MM.1S (cell line): ENCODE measurements at regions not wholly inside any gene's neighbourhood (a gene's known extent, or its start where the extent isn't known, plus 50 kb on each side); places are given as distances from the start of the nearest gene placed in this dataset.

Source experiments
- DNase-seq: peaks from one replicate; pipeline ENCODE4 v3.0.0-alpha.2; 2015
- H2AFZ ChIP-seq: fragments of 300-600 bp; sonication (generic); 2 replicates; pipeline ENCODE4 v1.6.0; 2016; ENCODE audit warnings: antibody characterized with exemption, low read length
- H3F3A ChIP-seq: fragments of 300-600 bp; sonication (generic); 2 replicates; pipeline ENCODE4 v1.6.1; 2016; ENCODE audit warnings: mild to moderate bottlenecking, antibody characterized with exemption, low read length, moderate library complexity, mixed read lengths; ENCODE audit not compliant: insufficient read depth
- H3K27ac ChIP-seq: fragments of 300-600 bp; sonication (generic); 2 replicates; pipeline ENCODE4 v1.5.1; 2016; ENCODE audit warnings: mild to moderate bottlenecking, low read length
- H3K27me3 ChIP-seq: fragments of 300-600 bp; sonication (generic); replicated peaks from 2 replicates; pipeline ENCODE4 v1.6.0; 2016; ENCODE audit warnings: low read length; ENCODE audit not compliant: insufficient read depth
- H3K36me3 ChIP-seq: fragments of 300-600 bp; sonication (generic); replicated peaks from 2 replicates; pipeline ENCODE4 v1.6.1; 2016; ENCODE audit warnings: mild to moderate bottlenecking, low read length, mixed read lengths; ENCODE audit not compliant: insufficient read depth
- H3K4me1 ChIP-seq: fragments of 300-600 bp; sonication (generic); 2 replicates; pipeline ENCODE4 v1.6.1; 2016; ENCODE audit warnings: low read length, mixed read lengths
- H3K4me2 ChIP-seq: fragments of 300-600 bp; sonication (generic); 2 replicates; pipeline ENCODE4 v1.6.0; 2016; ENCODE audit warnings: low read depth, low read length
- H3K4me3 ChIP-seq: fragments of 300-600 bp; sonication (generic); 2 replicates; pipeline ENCODE4 v1.5.1; 2016; ENCODE audit warnings: low read length, mixed read lengths
- H3K79me2 ChIP-seq: fragments of 300-600 bp; sonication (generic); 2 replicates; pipeline ENCODE4 v1.6.1; 2016; ENCODE audit warnings: mixed run types, low read length, mixed read lengths
- H3K9ac ChIP-seq: fragments of 300-600 bp; sonication (generic); 2 replicates; pipeline ENCODE4 v1.6.1; 2016; ENCODE audit warnings: low read length, mixed read lengths
- H3K9me2 ChIP-seq: fragments of 300-600 bp; sonication (generic); replicated peaks from 2 replicates; pipeline ENCODE4 v1.6.1; 2016; ENCODE audit warnings: mild to moderate bottlenecking, low read length, mixed read lengths; ENCODE audit not compliant: insufficient read depth
- H3K9me3 ChIP-seq: fragments of 300-600 bp; sonication (generic); replicated peaks from 2 replicates; pipeline ENCODE4 v1.6.1; 2016; ENCODE audit warnings: mild to moderate bottlenecking, low read length, mixed read lengths; ENCODE audit not compliant: insufficient read depth
- H4K20me1 ChIP-seq: fragments of 300-600 bp; sonication (generic); 2 replicates; pipeline ENCODE4 v1.6.1; 2016; ENCODE audit warnings: mild to moderate bottlenecking, low read length, moderate library complexity, mixed read lengths; ENCODE audit not compliant: insufficient read depth
- CTCF ChIP-seq: fragments of 300-600 bp; sonication (generic); IDR thresholded peaks from 2 replicates; pipeline ENCODE4 v1.5.1; 2016; ENCODE audit warnings: antibody characterized with exemption, low read length, mixed read lengths
- EZH2 ChIP-seq: fragments of 300-600 bp; sonication (generic); optimal IDR thresholded peaks from 2 replicates; pipeline ENCODE3; 2017; ENCODE audit warnings: low read depth, mild to moderate bottlenecking, antibody characterized with exemption, low read length, mixed read lengths
- EZH2phosphoT487 ChIP-seq: fragments of 300-600 bp; sonication (generic); IDR thresholded peaks from 2 replicates; pipeline ENCODE4 v1.6.1; 2018; ENCODE audit warnings: antibody characterized with exemption, low read length

- Histone ChIP-seq H4K20me1 (no peaks in the 10 kb centered on the region), H3F3A (no peaks in the 10 kb centered on the region), H3K9me3 (no peaks in the 10 kb centered on the region), H3K9me2 (no peaks in the 10 kb centered on the region), H3K27ac (no peak overlapping the region), H3K4me2 (no peak overlapping the region), H3K4me1 (no peaks in the 10 kb centered on the region), H3K4me3 (no peak overlapping the region), H3K9ac (no peak overlapping the region), H3K36me3 (no peaks in the 10 kb centered on the region), H3K27me3 (no peaks in the 10 kb centered on the region), H2AFZ (no peak overlapping the region), H3K79me2 (no peaks in the 10 kb centered on the region)
- no peak for DNase-seq
- no peak for TF ChIP-seq EZH2
- no peak for TF ChIP-seq CTCF
- no peak for TF ChIP-seq EZH2phosphoT487
These were observed 2044.4 kb downstream of the OLFM4 start for GRCh38 chr13:55073000-55073399.

DNA sequence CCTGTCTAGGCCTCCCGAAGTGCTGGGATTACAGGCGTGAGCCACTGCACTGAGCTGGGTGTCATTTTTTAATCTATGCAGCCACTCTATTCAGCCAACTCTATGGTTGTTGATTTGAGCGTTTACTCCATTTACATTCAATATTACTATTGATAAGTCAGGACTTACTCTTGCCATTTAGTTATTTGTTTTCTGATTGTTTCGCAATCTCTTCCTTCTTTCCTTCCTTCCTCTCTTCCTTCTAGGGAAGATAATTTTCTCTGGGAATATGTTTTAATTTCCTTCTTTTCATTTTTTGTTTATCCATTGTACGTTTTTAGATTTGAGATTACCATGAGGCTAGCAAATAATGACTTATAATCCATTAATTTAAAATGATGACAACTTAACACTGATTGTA, 2056.0 kb downstream of the OLFM4 start:
- Histone ChIP-seq H3K36me3 (no peaks in the 10 kb centered on the region), H3K27me3 (no peaks in the 10 kb centered on the region), H3K9ac (no peak overlapping the region), H3K9me3 (no peaks in the 10 kb centered on the region), H3K27ac (no peak overlapping the region), H3K79me2 (no peaks in the 10 kb centered on the region), H3K4me3 (no peak overlapping the region), H3K9me2 (no peaks in the 10 kb centered on the region), H3K4me1 (no peaks in the 10 kb centered on the region), H4K20me1 (no peaks in the 10 kb centered on the region), H3K4me2 (no peak overlapping the region), H2AFZ (no peak overlapping the region), H3F3A (no peaks in the 10 kb centered on the region)
- DNase-seq = no peak
- TF ChIP-seq EZH2phosphoT487 (no peak), CTCF (no peak), EZH2 (no peak)

DNA sequence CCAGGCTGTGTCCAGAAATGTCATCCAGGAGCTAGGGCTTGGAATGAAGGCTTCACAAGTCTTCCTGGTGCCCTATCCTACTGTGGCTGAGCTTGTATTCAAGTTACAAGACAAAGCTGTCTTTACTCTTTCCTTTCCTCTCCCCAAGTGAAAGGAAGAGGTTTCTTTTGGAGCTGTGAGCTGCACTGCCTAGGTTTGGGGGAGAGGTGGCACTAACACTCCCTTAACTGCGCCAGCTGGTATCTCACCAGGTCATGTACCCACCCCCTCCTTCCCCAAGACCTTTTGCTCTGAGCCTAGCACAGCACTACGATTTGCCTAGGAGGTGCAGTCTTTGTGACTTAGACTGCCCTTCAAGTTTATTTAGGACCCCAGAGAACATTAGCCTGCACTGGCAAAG, 2053.6 kb upstream of the PRR20A start:
- Histone ChIP-seq H3K4me2 (no peak overlapping the region), H3K27me3 (no peaks in the 10 kb centered on the region), H3K27ac (no peak overlapping the region), H2AFZ (no peak overlapping the region), H3K9me3 (no peaks in the 10 kb centered on the region), H3K9me2 (no peaks in the 10 kb centered on the region), H3K9ac (no peak overlapping the region), H3F3A (no peaks in the 10 kb centered on the region), H4K20me1 (no peaks in the 10 kb centered on the region), H3K4me1 (no peaks in the 10 kb centered on the region), H3K36me3 (no peaks in the 10 kb centered on the region), H3K79me2 (no peaks in the 10 kb centered on the region), H3K4me3 (no peak overlapping the region)
- no peak for DNase-seq
- no peak for TF ChIP-seq EZH2phosphoT487
- TF ChIP-seq EZH2 = no peak

DNA sequence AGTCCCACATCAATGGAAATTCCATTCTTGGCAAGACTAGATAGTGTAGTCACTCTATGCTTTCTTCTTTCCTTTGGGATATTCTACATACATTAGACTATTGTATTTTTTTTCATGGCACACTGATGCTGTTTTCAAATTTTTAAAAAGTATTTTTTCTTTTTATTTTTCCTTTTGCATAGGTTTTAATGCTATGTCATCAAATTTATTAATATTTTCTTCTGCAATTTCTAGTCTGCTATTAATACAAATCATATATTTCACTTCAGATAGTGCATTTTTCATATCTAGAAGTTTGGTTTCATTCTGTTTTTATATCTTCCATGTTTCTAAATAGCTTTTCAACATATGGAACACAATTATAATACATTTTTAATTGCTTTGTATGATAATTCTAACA, 2050.1 kb upstream of the PRR20A start:
- no peaks in the 10 kb centered on the region for H3K4me1 ChIP-seq
- no peak overlapping the region for H3K4me3 ChIP-seq
- H3K27me3 ChIP-seq = no peaks in the 10 kb centered on the region
- no peak overlapping the region for H3K9ac ChIP-seq
- no peak overlapping the region for H3K4me2 ChIP-seq
- no peaks in the 10 kb centered on the region for H3F3A ChIP-seq
- DNase-seq = no peak
- no peak overlapping the region for H2AFZ ChIP-seq
- no peaks in the 10 kb centered on the region for H4K20me1 ChIP-seq
- no peak for TF ChIP-seq EZH2phosphoT487
- no peaks in the 10 kb centered on the region for H3K36me3 ChIP-seq
- no peaks in the 10 kb centered on the region for H3K9me2 ChIP-seq
- no peaks in the 10 kb centered on the region for H3K79me2 ChIP-seq
- H3K9me3 ChIP-seq = no peaks in the 10 kb centered on the region
- H3K27ac ChIP-seq = no peak overlapping the region
